OCI-LY3 (cell line): ENCODE measurements at regions not wholly inside any gene's neighbourhood (a gene's known extent, or its start where the extent isn't known, plus 50 kb on each side); places are given as distances from the start of the nearest gene placed in this dataset.

ENCODE experiments used
- CTCF ChIP-seq: fragments of 200-600, 300-600 bp; sonication (generic); IDR thresholded peaks from 2 replicates; pipeline ENCODE4 v1.5.1; 2014; ENCODE audit warnings: antibody characterized with exemption, low read length, low read depth
- EZH2phosphoT487 ChIP-seq: fragments of 200-600 bp; shearing (Covaris generic); IDR thresholded peaks from 2 replicates; pipeline ENCODE4 v1.6.1; 2018; ENCODE audit warnings: antibody characterized with exemption, mixed run types, low read depth

GRCh38 chr10:120161111-120161510, 268.6 kb downstream of the SEC23IP start:
- no peak for TF ChIP-seq CTCF
- TF ChIP-seq EZH2phosphoT487, result no peak
